IMR-90 (cell line): ENCODE measurements at regions not wholly inside any gene's neighbourhood (a gene's known extent, or its start where the extent isn't known, plus 50 kb on each side); places are given as distances from the start of the nearest gene placed in this dataset.

Experiments used
- CEBPB ChIP-seq: IDR thresholded peaks from 2 replicates; pipeline ENCODE4 v1.6.1; 2012; ENCODE audit warnings: low read depth, low read length, improper control_type of control experiment
- MAFK ChIP-seq: IDR thresholded peaks from 2 replicates; pipeline ENCODE4 v1.6.1; 2012; ENCODE audit warnings: low read depth, low read length, improper control_type of control experiment
- MAZ ChIP-seq: IDR thresholded peaks from 2 replicates; pipeline ENCODE4 v1.6.1; 2012; ENCODE audit warnings: low read depth, mild to moderate bottlenecking, low read length, improper control_type of control experiment, moderate library complexity, borderline replicate concordance
- MXI1 ChIP-seq: IDR thresholded peaks from 2 replicates; pipeline ENCODE4 v1.6.1; 2012; ENCODE audit warnings: low read depth, mild to moderate bottlenecking, low read length, moderate library complexity, borderline replicate concordance
- NFE2L2 ChIP-seq: fragments of 150-350 bp; IDR thresholded peaks from 2 replicates; pipeline ENCODE4 v1.6.1; 2016; ENCODE audit warnings: low read depth, mild to moderate bottlenecking, low read length
- POLR2A ChIP-seq: IDR thresholded peaks from 2 replicates; pipeline ENCODE4 v1.6.1; 2012; ENCODE audit warnings: mild to moderate bottlenecking, low read depth, low read length
- RAD21 ChIP-seq: IDR thresholded peaks from 2 replicates; pipeline ENCODE4 v1.6.1; 2012; ENCODE audit warnings: low read length, improper control_type of control experiment
- RFX5 ChIP-seq: IDR thresholded peaks from 2 replicates; pipeline ENCODE4 v1.8.0; 2012; ENCODE audit warnings: low read depth, mild to moderate bottlenecking, low read length, moderate library complexity
- SMC3 ChIP-seq: fragments of 150-350 bp; IDR thresholded peaks from 2 replicates; pipeline ENCODE4 v1.6.1; 2016; ENCODE audit warnings: low read depth, mild to moderate bottlenecking, antibody characterized with exemption, low read length, moderate library complexity
- TF ChIP-seq, protein P1 (sequence below): conservative IDR thresholded peaks from 2 replicates; pipeline ENCODE4 v1.5.1; 2012; ENCODE audit warnings: mild to moderate bottlenecking, low read depth, low read length, improper control_type of control experiment
- TF ChIP-seq, protein P2 (sequence below): fragments of 150-350 bp; IDR thresholded peaks from 2 replicates; pipeline ENCODE4 v1.6.1; 2016; ENCODE audit warnings: low read depth, mild to moderate bottlenecking, low read length, moderate library complexity, borderline replicate concordance
- TF ChIP-seq, protein P3 (sequence below): fragments of 150-350 bp; IDR thresholded peaks from 2 replicates; pipeline ENCODE4 v1.6.1; 2017; ENCODE audit warnings: mild to moderate bottlenecking, antibody characterized with exemption, low read length, low read depth

DNA sequence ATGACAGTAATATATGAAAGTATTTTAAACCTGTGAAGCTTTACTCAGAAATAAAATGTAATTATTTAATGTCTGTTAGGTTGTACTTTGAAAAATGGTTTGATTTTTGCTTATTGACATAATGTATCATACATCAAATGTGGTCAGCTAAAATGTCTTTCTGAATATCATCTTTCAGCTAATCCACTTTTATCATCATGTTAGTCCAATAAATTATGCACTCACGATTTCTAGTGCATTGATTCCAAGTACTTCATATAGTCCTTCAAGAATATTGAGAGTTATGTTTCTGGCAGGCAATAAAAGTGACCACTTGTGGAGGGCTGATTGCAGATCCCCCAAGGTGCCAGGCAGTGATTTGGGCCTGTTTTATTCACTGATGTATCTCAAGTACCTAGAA is 1204.1 kb downstream of the OLFM4 start:
- TF ChIP-seq POLR2A (no peak), MAZ (no peak), RFX5 (no peak), RAD21 (no peak), MXI1 (no peak), CEBPB (no peak), SMC3 (no peak), MAFK (no peak), NFE2L2 (no peak)
- TF ChIP-seq, protein P1, sequence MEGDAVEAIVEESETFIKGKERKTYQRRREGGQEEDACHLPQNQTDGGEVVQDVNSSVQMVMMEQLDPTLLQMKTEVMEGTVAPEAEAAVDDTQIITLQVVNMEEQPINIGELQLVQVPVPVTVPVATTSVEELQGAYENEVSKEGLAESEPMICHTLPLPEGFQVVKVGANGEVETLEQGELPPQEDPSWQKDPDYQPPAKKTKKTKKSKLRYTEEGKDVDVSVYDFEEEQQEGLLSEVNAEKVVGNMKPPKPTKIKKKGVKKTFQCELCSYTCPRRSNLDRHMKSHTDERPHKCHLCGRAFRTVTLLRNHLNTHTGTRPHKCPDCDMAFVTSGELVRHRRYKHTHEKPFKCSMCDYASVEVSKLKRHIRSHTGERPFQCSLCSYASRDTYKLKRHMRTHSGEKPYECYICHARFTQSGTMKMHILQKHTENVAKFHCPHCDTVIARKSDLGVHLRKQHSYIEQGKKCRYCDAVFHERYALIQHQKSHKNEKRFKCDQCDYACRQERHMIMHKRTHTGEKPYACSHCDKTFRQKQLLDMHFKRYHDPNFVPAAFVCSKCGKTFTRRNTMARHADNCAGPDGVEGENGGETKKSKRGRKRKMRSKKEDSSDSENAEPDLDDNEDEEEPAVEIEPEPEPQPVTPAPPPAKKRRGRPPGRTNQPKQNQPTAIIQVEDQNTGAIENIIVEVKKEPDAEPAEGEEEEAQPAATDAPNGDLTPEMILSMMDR, result no peak
- TF ChIP-seq, protein P2, sequence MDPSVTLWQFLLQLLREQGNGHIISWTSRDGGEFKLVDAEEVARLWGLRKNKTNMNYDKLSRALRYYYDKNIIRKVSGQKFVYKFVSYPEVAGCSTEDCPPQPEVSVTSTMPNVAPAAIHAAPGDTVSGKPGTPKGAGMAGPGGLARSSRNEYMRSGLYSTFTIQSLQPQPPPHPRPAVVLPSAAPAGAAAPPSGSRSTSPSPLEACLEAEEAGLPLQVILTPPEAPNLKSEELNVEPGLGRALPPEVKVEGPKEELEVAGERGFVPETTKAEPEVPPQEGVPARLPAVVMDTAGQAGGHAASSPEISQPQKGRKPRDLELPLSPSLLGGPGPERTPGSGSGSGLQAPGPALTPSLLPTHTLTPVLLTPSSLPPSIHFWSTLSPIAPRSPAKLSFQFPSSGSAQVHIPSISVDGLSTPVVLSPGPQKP, result no peak
- TF ChIP-seq, protein P3, sequence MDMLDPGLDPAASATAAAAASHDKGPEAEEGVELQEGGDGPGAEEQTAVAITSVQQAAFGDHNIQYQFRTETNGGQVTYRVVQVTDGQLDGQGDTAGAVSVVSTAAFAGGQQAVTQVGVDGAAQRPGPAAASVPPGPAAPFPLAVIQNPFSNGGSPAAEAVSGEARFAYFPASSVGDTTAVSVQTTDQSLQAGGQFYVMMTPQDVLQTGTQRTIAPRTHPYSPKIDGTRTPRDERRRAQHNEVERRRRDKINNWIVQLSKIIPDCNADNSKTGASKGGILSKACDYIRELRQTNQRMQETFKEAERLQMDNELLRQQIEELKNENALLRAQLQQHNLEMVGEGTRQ, result no peak
